ENCODE measurements at regions not wholly inside any gene's neighbourhood (a gene's known extent, or its start where the extent isn't known, plus 50 kb on each side); places are given as distances from the start of the nearest gene placed in this dataset.

DNA sequence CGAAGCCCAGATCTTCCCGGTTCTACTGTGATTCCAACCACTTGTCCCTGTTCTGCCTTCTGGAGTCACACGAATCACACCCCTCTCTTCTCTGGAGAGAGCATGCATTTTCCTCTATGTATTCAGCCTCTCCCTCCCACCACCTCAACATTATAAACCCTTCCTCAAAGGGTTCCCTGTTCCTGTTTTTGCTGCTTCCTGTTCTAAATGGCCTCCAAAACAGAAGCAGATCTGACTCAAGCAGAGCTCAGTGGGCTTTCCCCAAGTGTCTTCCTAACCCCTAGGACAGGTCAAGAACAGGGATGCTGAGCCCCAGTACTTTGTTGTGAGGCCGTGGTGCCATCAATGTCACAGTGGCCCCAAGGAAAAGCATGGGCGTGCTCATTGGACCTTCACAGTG, 75.7 kb upstream of the ARNT2 start (continued):
- TF ChIP-seq NRF1 (IDR thresholded peaks at IDR 0.05; ENCODE audit: low read depth, low read length) = no peak
- TF ChIP-seq JUND (IDR thresholded peaks at IDR 0.05; ENCODE audit: low read length) = no peak
- TF ChIP-seq ASH2L (IDR thresholded peaks at IDR 0.05; ENCODE audit: low read length) = no peak
- TF ChIP-seq CHD1 (IDR thresholded peaks at IDR 0.05; ENCODE audit: low read depth, low read length) = no peak

Measured in H1 (cell line).